GM18498 (cell line): ENCODE measurements at regions not wholly inside any gene's neighbourhood (a gene's known extent, or its start where the extent isn't known, plus 50 kb on each side); places are given as distances from the start of the nearest gene placed in this dataset.

Experiments used
- ATAC-seq: cut with Tn5 transposase; IDR thresholded peaks from one replicate; pipeline ENCODE4 v1.9.1; 2021; ENCODE audit warnings: mild to moderate bottlenecking, moderate library complexity; ENCODE audit not compliant: unreplicated experiment

GRCh38 chr13:34294483-34295129 lies 476.7 kb downstream of the RFC3 start:
- ATAC-seq = no peak

GRCh38 chr13:34300559-34300958 lies 482.6 kb downstream of the RFC3 start:
- no peak for ATAC-seq

GRCh38 chr13:34302596-34302995 lies 484.6 kb downstream of the RFC3 start:
- ATAC-seq = no peak

DNA sequence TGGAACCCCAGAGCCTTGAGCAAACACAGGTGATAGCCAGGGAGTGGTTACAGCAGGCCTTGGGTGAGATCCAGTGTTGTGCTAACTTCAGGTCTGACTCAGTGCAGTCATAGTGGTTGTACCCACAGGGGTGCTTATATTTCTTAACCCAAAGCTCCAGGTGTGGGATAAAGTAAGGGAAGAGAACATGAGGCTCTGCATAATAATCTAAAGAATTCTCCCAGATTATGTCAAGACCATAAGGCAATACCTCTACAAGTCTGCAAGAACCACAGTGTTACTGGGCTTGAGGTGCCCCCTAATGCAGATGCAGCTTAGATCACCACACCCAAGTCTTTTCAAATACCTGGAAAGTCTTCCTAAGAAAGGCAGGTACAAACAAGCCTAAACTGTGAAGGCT lies 485.4 kb downstream of the RFC3 start:
- ATAC-seq = no peak

DNA sequence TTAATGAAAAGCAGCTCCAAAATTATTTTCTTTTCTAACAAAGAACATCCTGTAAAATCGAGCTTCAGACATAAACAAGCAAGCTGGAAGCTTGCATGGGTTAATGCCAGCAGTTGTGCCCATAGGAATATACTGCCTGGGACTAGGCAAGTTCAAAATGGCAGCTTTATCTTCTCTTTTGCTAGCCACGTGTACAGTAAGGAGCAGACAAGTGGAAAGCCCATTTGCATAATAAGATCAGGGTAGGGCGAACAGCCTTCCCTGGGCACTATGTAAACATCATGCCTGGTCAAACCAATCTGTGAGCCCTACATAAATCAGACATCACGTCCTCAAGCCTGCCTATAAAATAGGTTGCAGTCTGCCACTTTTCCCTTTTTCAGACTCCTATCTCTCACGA lies 489.7 kb downstream of the RFC3 start:
- ATAC-seq = no peak

GRCh38 chr13:34308725-34309124 lies 490.8 kb downstream of the RFC3 start:
- ATAC-seq = no peak

DNA sequence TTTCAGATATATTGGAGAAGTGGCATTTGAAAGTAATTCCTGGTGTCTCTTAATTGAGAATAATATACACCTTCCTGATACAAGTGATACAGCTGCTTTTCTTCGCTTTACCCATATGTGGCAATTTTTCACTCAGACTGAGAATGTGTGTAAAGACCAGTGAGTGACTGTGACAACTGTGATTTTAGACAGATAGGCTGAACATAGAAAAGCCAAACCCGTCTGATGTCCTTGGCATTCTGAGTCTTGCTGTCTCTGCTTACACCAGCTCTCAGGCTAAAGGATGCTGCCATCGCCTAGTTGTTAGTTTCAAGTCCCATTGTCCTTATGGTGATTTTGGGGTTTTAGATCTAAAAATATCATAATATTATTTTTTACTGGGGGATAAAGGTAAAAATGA lies 492.6 kb downstream of the RFC3 start:
- ATAC-seq = no peak

DNA sequence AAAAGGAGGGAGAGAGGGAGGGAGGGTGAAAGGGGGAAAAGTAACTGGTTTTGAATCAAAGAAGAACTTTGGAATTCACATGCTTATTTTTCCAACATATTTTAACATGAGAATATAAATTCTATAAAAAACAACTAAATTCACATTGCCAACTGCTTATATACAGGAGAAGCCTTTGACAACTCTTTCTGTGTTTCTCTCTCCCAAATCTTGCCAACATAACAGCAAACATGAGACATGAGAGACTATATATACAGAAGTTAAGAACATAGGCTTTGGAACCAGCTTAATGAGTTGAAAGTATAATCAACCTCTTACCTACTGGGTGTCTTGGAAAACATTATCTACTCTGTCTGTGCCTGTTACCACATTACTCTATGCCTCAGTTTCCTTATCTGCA lies 493.3 kb downstream of the RFC3 start:
- ATAC-seq = no peak

GRCh38 chr13:34312578-34312977 lies 494.6 kb downstream of the RFC3 start:
- ATAC-seq = no peak

GRCh38 chr13:34320084-34320483 lies 502.1 kb downstream of the RFC3 start:
- no peak for ATAC-seq

GRCh38 chr13:34322014-34322742 lies 504.2 kb downstream of the RFC3 start:
- ATAC-seq = no peak

DNA sequence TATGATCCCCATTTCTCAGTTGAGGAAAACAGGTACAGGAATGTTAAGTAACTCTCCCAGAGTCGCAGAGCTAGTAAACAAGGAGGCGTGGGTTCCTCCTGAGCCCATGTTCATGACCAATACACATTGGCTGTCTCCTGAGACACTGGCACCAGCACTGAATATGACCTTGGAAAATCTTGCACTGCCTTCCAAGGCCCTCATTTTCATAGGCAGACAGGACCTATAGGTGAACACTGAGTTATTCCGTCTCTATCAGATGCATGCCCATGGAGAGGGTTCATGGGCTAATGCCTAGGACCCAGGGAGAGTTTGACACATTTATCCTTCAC lies 504.8 kb downstream of the RFC3 start:
- no peak for ATAC-seq

DNA sequence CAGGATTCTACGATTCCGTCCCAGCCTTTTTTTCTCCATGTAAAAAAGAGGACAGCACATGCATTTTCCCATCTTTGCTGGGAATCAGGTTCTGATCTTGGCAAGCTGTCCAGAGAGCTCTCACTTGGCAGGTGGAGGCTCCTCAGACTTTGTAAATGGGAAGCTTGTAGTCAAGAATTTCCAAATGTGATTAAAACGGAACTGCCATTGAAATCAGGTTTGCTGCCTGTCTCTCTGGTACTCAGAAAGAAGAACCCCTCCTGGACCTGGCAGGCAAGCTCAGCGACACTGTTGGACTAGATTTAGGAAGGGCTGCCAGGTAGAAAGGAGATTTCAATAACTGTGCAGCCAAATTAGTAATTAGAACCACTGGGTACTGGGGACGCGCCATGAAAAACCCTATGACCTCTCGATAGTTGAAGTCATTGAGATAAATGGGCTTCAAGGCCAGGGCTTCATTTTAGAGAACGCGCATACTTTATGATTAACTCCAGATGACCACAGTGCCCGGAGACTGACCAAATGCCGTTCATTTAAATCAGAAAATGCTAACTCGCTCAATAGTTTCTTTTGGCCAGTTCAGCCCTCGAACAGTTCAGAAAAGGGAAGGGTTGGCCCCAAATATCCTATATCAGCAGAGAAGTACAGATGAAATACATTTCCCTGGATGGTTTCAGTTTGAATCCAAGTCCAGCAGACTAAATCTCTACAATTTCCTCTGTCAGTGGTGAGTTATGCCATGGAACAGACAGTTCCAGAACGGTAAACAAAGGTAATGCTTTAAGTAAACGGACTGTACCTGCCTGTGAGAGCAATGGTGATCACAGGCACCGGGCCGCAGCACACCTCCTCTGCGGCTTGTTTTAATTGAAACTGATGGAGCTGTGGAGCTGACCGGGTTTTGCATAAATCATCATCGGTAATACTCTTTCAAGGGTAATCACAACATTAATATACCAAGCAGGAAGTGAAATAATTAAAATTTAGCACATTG lies 517.4 kb downstream of the RFC3 start:
- no peak for ATAC-seq

DNA sequence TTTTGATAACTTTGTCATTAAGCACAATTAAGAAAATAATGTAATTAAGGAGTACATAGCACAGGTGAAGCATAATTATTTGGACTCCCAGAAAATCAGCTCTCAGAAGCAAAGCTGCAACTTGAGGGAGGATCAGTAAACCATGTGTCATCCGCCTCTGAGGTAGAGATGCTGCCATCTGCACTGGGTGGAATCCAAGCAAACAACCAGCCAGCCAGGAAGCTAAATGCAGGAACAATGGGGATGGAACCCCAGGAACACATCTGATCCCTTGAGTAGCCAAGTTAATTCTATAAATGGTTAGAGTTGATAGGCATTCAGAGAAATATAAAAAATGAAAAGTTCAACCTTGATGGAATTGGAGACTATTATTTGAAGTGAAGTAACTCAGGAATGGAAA lies 520.2 kb downstream of the RFC3 start:
- no peak for ATAC-seq

GRCh38 chr13:34340534-34340933 lies 522.6 kb downstream of the RFC3 start:
- no peak for ATAC-seq

GRCh38 chr13:34343413-34343940 lies 525.5 kb downstream of the RFC3 start:
- no peak for ATAC-seq

DNA sequence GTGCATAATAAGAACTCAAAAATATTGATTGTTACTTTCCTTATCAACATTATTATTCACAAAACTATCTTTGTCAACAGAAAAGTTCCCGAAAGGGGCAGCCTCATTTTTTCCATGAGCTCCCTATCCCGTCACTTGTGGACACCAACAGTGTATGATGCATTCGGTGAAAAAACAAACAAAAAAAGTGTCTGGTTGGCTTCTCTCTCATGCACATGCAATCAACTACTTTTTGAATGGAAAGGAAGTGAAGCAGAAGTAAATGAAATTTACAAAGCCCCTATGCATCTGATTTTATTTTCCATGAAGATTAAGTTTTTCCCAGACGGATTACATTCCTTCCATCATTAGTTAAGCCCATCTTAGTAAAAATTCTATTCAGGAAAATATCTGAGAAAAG lies 526.9 kb downstream of the RFC3 start:
- ATAC-seq = no peak

DNA sequence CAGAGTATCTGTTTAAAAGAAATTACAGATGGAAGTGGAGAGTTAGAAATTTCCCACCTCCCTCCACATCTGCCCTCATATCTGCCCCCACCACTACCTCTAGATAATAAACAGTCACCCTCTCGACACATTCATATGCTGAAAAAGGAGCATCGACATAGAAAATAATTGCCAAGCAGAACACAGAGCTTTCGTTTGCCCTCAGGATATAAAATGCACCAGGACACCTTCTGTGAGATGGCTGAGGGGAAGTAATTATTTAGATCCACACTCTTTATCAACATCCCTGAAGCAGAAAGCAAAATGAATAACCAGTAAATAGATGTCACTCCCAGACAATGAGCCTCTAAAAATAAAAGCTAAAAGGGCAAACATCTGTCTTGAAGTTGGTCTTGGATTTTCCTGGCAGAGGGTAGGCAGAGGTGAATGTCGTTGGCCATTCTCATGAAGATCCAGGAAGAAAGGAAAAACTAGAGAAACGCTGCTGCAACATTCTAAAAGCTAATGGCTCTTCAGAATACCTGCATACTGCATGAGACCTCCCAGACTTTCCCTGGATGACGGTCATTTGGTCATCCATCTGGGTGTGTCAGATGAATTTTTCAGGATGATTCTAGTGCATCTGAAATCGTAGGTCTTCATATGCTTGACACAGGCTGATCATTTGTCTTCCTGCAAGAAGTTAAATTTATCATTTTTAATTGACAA lies 527.5 kb downstream of the RFC3 start:
- no peak for ATAC-seq

- ATAC-seq = no peak
These were observed 528.7 kb downstream of the RFC3 start for GRCh38 chr13:34346626-34347025.

- ATAC-seq = no peak
These were observed 530.0 kb downstream of the RFC3 start for GRCh38 chr13:34347784-34348573.
